ENCODE measurements at regions not wholly inside any gene's neighbourhood (a gene's known extent, or its start where the extent isn't known, plus 50 kb on each side); places are given as distances from the start of the nearest gene placed in this dataset.
A peak's percentile ranks its signal among the peaks of the same experiment; 100 is the strongest.
"Not testable (repeated sequence)": the region's sequence is repeated elsewhere in the genome, so short reads cannot be mapped to it uniquely, and the experiment has no call there.

- H3K27ac ChIP-seq (ENCODE audit: low read depth, low read length): no peak overlapping the region
- POLR2A ChIA-PET (ENCODE audit: partially characterized antibody): no interaction called here
- peaks cover 21% of the 10 kb centered on the region for H3K4me1 ChIP-seq (ENCODE audit: insufficient read depth, low read length)
- H3K27me3 Mint-ChIP-seq: no peaks in the 10 kb centered on the region
- H3K27me3 ChIP-seq (ENCODE audit: insufficient read depth, low read length): no peaks in the 10 kb centered on the region
- peaks cover 11 to 26% (median 17%) of the 10 kb centered on the region in 4 donors for H3K4me1 Mint-ChIP-seq
- H3K9me3 Mint-ChIP-seq: no peaks in the 10 kb centered on the region
- no peak overlapping the region for H3K4me3 ChIP-seq (ENCODE audit: low read length in 2 of 2)
- no peaks in the 10 kb centered on the region for H3K36me3 Mint-ChIP-seq
- no peak for DNase-seq
- CTCF ChIA-PET (ENCODE audit: partially characterized antibody): no interaction called here
- H3K4me3 Mint-ChIP-seq: no peak overlapping the region
- H3K27ac Mint-ChIP-seq: peak overlapping the region in 1 of 7 donors; percentile 10
- H3K36me3 ChIP-seq (ENCODE audit: insufficient read depth, low read length): no peaks in the 10 kb centered on the region
- intact Hi-C loops (cut with micrococcal nuclease): no loop called here
- no peaks in the 10 kb centered on the region for H3K9me3 ChIP-seq (ENCODE audit: control insufficient read depth in 1 of 2, low read length in 2 of 2)
Measured at GRCh38 chrX:39487969-39488330, 609.8 kb downstream of the BCOR start.

DNA sequence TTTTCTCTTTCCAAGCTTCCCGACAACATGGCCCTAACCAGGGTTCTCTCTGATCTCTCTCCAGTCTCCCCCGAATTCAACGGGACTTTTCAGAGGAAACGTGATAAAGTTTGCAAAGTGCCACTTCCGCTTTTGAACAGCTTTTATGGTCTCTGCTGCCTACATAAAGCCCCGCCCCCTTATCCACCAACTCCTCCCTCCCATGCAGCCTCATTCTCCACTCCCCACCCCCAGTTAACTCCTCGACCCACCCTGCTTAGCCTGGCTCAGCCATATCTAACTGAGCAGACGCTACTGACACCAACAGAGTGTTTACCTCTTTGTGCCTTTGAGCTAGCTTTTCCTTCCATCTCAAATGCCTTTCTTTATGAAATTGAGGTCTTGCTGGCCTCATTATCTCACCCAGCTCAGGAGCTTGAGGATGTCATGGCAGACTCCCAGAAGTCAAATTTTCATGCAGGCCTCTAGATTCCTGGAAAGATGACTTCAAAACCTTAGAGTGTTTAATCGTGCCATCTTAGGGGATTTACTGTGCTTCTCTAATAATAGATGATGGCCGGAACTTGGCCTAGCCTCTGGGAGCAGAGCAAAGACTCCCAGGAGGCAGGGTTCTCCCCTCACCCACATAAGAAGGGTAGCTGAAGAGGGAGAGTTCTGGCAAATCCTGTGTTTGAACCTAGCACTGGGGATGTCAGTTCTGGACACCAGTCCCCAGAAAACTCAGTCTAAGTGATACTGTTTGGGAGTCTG, 606.0 kb downstream of the BCOR start:
- H3K36me3 ChIP-seq (ENCODE audit: insufficient read depth, low read length): no peaks in the 10 kb centered on the region
- no peaks in the 10 kb centered on the region for H3K9me3 ChIP-seq (ENCODE audit: control insufficient read depth in 1 of 2, low read length in 2 of 2)
- intact Hi-C loops (cut with micrococcal nuclease): no loop called here
- H3K4me1 ChIP-seq (ENCODE audit: insufficient read depth, low read length): peaks cover 21% of the 10 kb centered on the region
- H3K27me3 ChIP-seq (ENCODE audit: insufficient read depth, low read length): no peaks in the 10 kb centered on the region
- H3K4me3 ChIP-seq (ENCODE audit: low read length in 2 of 2): no peak overlapping the region
- H3K4me1 Mint-ChIP-seq: peaks cover 11 to 32% (median 19%) of the 10 kb centered on the region in 4 donors
- no peaks in the 10 kb centered on the region for H3K36me3 Mint-ChIP-seq
- ChIA-PET CTCF (ENCODE audit: partially characterized antibody) (interaction anchor here (0.8 to 1.5 kb wide), 2 partner anchors 10 to 15 kb away, joined by 3 read pairs; no protein-coding TSS in a partner anchor), POLR2A (ENCODE audit: partially characterized antibody) (interaction anchor here (0.7 kb wide), 1 partner anchor 706 kb away, joined by 3 read pairs; no protein-coding TSS in a partner anchor)
- DNase-seq: peak; percentile 40 to 58 (median 49)
- no peaks in the 10 kb centered on the region for H3K27me3 Mint-ChIP-seq
- peak overlapping the region in 7 of 8 donors; percentile 37 to 78 (median 67) for H3K4me3 Mint-ChIP-seq
- H3K9me3 Mint-ChIP-seq: no peaks in the 10 kb centered on the region
- H3K27ac Mint-ChIP-seq: peak overlapping the region in 5 of 7 donors; percentile 9 to 81 (median 58)
- H3K27ac ChIP-seq (ENCODE audit: low read depth, low read length): no peak overlapping the region

DNA sequence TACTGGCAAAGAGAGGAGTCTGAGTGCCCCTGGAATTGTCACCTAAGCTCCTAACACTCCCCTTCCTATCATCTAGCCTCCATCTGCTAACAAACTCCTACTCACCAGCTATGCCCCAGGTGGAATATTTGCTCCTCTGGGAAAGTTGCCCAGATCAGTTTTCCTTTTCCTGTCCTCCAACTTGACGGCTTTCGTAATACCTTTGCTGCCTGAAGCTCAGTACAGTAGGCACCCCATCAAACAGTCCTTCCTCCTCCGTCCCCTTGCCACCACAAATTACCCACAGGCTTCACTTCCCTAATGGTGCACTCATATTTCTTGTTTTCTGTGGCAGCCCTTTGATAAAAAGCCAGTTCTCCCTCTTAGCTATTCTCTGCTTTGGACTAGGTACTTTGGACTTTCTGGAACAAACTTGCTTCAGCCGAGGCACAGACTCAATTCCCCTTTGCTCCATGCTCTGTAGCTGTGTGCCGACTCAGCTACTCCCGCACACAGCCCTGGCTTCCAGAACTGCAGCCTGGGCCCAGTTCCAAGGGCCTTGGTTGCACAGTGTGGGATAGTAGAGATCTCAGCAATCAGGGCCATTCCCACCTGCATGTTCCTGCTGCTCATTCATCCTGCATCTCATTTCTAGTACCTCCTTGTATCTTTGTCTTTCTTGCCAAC, 605.1 kb downstream of the BCOR start:
- no peak for DNase-seq
- peak overlapping the region in 2 of 7 donors; percentile 10 to 48 for H3K27ac Mint-ChIP-seq
- H3K9me3 Mint-ChIP-seq: no peaks in the 10 kb centered on the region
- intact Hi-C loops (cut with micrococcal nuclease): no loop called here
- no peaks in the 10 kb centered on the region for H3K9me3 ChIP-seq (ENCODE audit: control insufficient read depth in 1 of 2, low read length in 2 of 2)
- H3K4me1 ChIP-seq (ENCODE audit: insufficient read depth, low read length): peaks cover 21% of the 10 kb centered on the region
- no peaks in the 10 kb centered on the region for H3K27me3 Mint-ChIP-seq
- peak overlapping the region in 1 of 8 donors; percentile 2 for H3K4me3 Mint-ChIP-seq
- peaks cover 9 to 32% (median 19%) of the 10 kb centered on the region in 4 donors for H3K4me1 Mint-ChIP-seq
- H3K27ac ChIP-seq (ENCODE audit: low read depth, low read length): no peak overlapping the region
- ChIA-PET POLR2A (ENCODE audit: partially characterized antibody) (no interaction called here), CTCF (ENCODE audit: partially characterized antibody) (interaction anchor here (0.8 to 1.5 kb wide), 2 partner anchors 9 to 16 kb away, joined by 3 read pairs; no protein-coding TSS in a partner anchor)
- H3K36me3 ChIP-seq (ENCODE audit: insufficient read depth, low read length): no peaks in the 10 kb centered on the region
- no peaks in the 10 kb centered on the region for H3K27me3 ChIP-seq (ENCODE audit: insufficient read depth, low read length)
- H3K36me3 Mint-ChIP-seq: no peaks in the 10 kb centered on the region
- no peak overlapping the region for H3K4me3 ChIP-seq (ENCODE audit: low read length in 2 of 2)

- Mint-ChIP-seq H3K9me3 (no peaks in the 10 kb centered on the region), H3K27ac (no peak overlapping the region), H3K4me1 (peaks cover 9 to 32% (median 19%) of the 10 kb centered on the region in 4 donors), H3K4me3 (no peak overlapping the region), H3K27me3 (no peaks in the 10 kb centered on the region), H3K36me3 (no peaks in the 10 kb centered on the region)
- H3K9me3 ChIP-seq (ENCODE audit: control insufficient read depth in 1 of 2, low read length in 2 of 2): no peaks in the 10 kb centered on the region
- intact Hi-C loops (cut with micrococcal nuclease): no loop called here
- no peaks in the 10 kb centered on the region for H3K36me3 ChIP-seq (ENCODE audit: insufficient read depth, low read length)
- no peak for DNase-seq
- no peaks in the 10 kb centered on the region for H3K27me3 ChIP-seq (ENCODE audit: insufficient read depth, low read length)
- POLR2A ChIA-PET (ENCODE audit: partially characterized antibody): no interaction called here
- CTCF ChIA-PET (ENCODE audit: partially characterized antibody): no interaction called here
- H3K4me3 ChIP-seq (ENCODE audit: low read length in 2 of 2): no peak overlapping the region
- no peak overlapping the region for H3K27ac ChIP-seq (ENCODE audit: low read depth, low read length)
- H3K4me1 ChIP-seq (ENCODE audit: insufficient read depth, low read length): peaks cover 21% of the 10 kb centered on the region
Measured at GRCh38 chrX:39493168-39493567, 604.6 kb downstream of the BCOR start.

DNA sequence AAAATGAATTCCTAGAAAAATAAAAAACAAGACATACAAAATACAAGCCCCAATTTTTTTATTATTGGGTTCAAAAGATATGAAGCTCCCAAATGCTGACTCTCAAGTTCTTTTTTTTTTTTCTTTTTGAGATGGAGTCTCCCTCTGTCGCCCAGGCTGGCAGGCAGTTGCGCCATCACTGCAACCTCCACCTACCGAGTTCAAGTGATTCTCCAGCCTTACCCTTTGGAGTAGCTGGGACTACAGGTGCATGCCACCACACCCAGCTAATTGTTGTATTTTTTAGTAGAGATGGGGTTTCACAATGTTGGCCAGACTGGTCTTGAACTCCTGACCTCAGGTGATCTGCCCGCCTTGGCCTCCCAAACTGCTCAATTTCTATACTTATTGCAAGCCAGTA, 600.6 kb downstream of the BCOR start:
- H3K4me3 ChIP-seq (ENCODE audit: low read length in 2 of 2); H3K27ac Mint-ChIP-seq; H3K27ac ChIP-seq (ENCODE audit: low read depth, low read length); H3K4me1 ChIP-seq (ENCODE audit: insufficient read depth, low read length); H3K4me3 Mint-ChIP-seq; H3K9me3 Mint-ChIP-seq; CTCF ChIA-PET (ENCODE audit: partially characterized antibody); H3K27me3 Mint-ChIP-seq; H3K36me3 ChIP-seq (ENCODE audit: insufficient read depth, low read length); POLR2A ChIA-PET (ENCODE audit: partially characterized antibody); intact Hi-C loops (cut with micrococcal nuclease); H3K9me3 ChIP-seq (ENCODE audit: control insufficient read depth in 1 of 2, low read length in 2 of 2); DNase-seq; H3K27me3 ChIP-seq (ENCODE audit: insufficient read depth, low read length); H3K36me3 Mint-ChIP-seq: not testable (repeated sequence)
- H3K4me1 Mint-ChIP-seq: peaks cover 0 to 14% (median 8%) of the 10 kb centered on the region in 4 donors

DNA sequence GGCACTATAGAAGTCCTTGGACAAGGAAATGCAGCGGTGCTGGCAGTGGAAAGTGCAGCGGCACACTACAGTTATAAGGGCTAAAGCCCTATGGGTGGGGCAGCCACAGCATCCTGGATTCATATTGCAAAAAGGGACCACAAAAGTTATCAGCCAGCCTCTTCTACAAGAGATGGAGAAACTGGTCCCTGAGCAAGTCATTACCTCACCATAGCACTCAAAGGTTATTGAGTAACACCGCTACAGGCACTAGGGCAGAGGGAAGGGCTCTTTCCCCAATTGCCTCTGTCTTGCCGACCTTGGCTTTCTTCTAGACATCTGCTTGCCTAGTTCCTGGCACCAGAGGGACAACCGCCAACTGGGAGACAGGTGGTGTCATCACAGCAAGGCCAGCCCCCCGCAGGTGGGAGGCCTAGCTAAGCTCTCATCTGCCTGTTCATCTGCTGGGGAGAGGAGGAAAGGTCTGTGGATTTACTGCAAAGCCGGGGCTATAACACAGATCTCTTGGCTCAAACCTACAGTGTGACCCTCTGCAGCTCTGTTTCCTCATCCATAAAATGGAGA, 600.0 kb downstream of the BCOR start:
- no peak for DNase-seq
- H3K27ac ChIP-seq (ENCODE audit: low read depth, low read length): no peak overlapping the region
- H3K27me3 Mint-ChIP-seq: no peaks in the 10 kb centered on the region
- H3K4me3 ChIP-seq (ENCODE audit: low read length in 2 of 2): no peak overlapping the region
- H3K9me3 ChIP-seq (ENCODE audit: control insufficient read depth in 1 of 2, low read length in 2 of 2): no peaks in the 10 kb centered on the region
- no peaks in the 10 kb centered on the region for H3K36me3 ChIP-seq (ENCODE audit: insufficient read depth, low read length)
- CTCF ChIA-PET (ENCODE audit: partially characterized antibody): no interaction called here
- no peaks in the 10 kb centered on the region for H3K27me3 ChIP-seq (ENCODE audit: insufficient read depth, low read length)
- H3K27ac Mint-ChIP-seq: no peak overlapping the region
- H3K36me3 Mint-ChIP-seq: no peaks in the 10 kb centered on the region
- H3K4me1 Mint-ChIP-seq: peaks cover 0 to 7% (median 3%) of the 10 kb centered on the region in 4 donors
- peaks cover 0 to 3% (median 0%) of the 10 kb centered on the region in 8 donors for H3K9me3 Mint-ChIP-seq
- POLR2A ChIA-PET (ENCODE audit: partially characterized antibody): no interaction called here
- intact Hi-C loops (cut with micrococcal nuclease): no loop called here
- no peak overlapping the region for H3K4me3 Mint-ChIP-seq
- H3K4me1 ChIP-seq (ENCODE audit: insufficient read depth, low read length): no peaks in the 10 kb centered on the region

DNA sequence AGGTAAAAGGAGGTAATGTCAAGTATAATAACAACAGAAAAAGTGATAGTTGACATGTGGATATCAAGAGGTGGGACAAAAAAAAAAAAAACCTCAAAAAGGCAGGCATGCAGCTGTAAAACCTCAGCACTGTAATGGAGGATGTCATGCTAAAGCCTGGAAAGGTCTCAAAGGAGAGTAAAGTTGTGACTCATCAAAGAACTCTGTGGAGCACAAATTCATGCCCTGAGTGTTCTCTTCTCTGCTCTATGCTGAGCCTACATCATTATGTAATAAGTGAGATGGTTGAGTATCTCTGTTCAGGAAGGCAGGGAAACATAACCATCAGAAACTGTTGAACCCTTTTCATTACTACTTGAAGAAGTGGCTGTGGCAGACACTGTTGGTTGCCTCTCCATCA, 597.8 kb downstream of the BCOR start:
- intact Hi-C loops (cut with micrococcal nuclease): no loop called here
- Histone ChIP-seq H3K4me3 (ENCODE audit: low read length in 2 of 2) (no peak overlapping the region), H3K36me3 (ENCODE audit: insufficient read depth, low read length) (no peaks in the 10 kb centered on the region), H3K27ac (ENCODE audit: low read depth, low read length) (no peak overlapping the region), H3K9me3 (ENCODE audit: control insufficient read depth in 1 of 2, low read length in 2 of 2) (no peaks in the 10 kb centered on the region), H3K4me1 (ENCODE audit: insufficient read depth, low read length) (no peaks in the 10 kb centered on the region), H3K27me3 (ENCODE audit: insufficient read depth, low read length) (no peaks in the 10 kb centered on the region)
- Mint-ChIP-seq H3K27ac (no peak overlapping the region), H3K9me3 (peaks cover 0 to 3% (median 0%) of the 10 kb centered on the region in 8 donors), H3K4me3 (no peak overlapping the region), H3K27me3 (no peaks in the 10 kb centered on the region), H3K36me3 (no peaks in the 10 kb centered on the region), H3K4me1 (no peaks in the 10 kb centered on the region)
- ChIA-PET CTCF (ENCODE audit: partially characterized antibody) (no interaction called here), POLR2A (ENCODE audit: partially characterized antibody) (no interaction called here)
- DNase-seq: no peak

Data from CD4-positive, alpha-beta memory T cell (primary cell).